ENCODE measurements at regions not wholly inside any gene's neighbourhood (a gene's known extent, or its start where the extent isn't known, plus 50 kb on each side); places are given as distances from the start of the nearest gene placed in this dataset.

GRCh38 chr15:98160236-98160635 is 199.7 kb downstream of the ARRDC4 start:
- no peaks in the 10 kb centered on the region for H3K9me3 ChIP-seq (ENCODE audit: control insufficient read depth, low read length, poor library complexity, severe bottlenecking)
- peak overlapping the region; percentile 46 for H3K27ac Mint-ChIP-seq
- H3K4me1 Mint-ChIP-seq: peaks cover 13% of the 10 kb centered on the region
- no peak for DNase-seq
- H3K4me3 Mint-ChIP-seq: no peak overlapping the region
- no peaks in the 10 kb centered on the region for H3K27me3 Mint-ChIP-seq
- no peaks in the 10 kb centered on the region for H3K36me3 Mint-ChIP-seq (ENCODE audit: low read depth)
- peak; percentile 83 for ATAC-seq

GRCh38 chr15:98163319-98164045 is 203.0 kb downstream of the ARRDC4 start:
- H3K36me3 Mint-ChIP-seq (ENCODE audit: low read depth): no peaks in the 10 kb centered on the region
- DNase-seq: no peak
- no peaks in the 10 kb centered on the region for H3K27me3 Mint-ChIP-seq
- H3K4me1 Mint-ChIP-seq: peaks cover 13% of the 10 kb centered on the region
- no peak overlapping the region for H3K27ac Mint-ChIP-seq
- ATAC-seq: no peak
- H3K9me3 ChIP-seq (ENCODE audit: control insufficient read depth, low read length, poor library complexity, severe bottlenecking): no peaks in the 10 kb centered on the region
- no peak overlapping the region for H3K4me3 Mint-ChIP-seq

GRCh38 chr15:98164571-98164970 is 204.1 kb downstream of the ARRDC4 start:
- DNase-seq (no peak), ATAC-seq (no peak)
- H3K36me3 Mint-ChIP-seq (ENCODE audit: low read depth): no peaks in the 10 kb centered on the region
- peaks cover 11% of the 10 kb centered on the region for H3K4me1 Mint-ChIP-seq
- H3K27ac Mint-ChIP-seq: no peak overlapping the region
- H3K4me3 Mint-ChIP-seq: no peak overlapping the region
- no peaks in the 10 kb centered on the region for H3K9me3 ChIP-seq (ENCODE audit: control insufficient read depth, low read length, poor library complexity, severe bottlenecking)
- no peaks in the 10 kb centered on the region for H3K27me3 Mint-ChIP-seq

GRCh38 chr15:98164986-98165385 is 204.5 kb downstream of the ARRDC4 start:
- H3K36me3 Mint-ChIP-seq (ENCODE audit: low read depth): no peaks in the 10 kb centered on the region
- DNase-seq (no peak), ATAC-seq (no peak)
- H3K27ac Mint-ChIP-seq: no peak overlapping the region
- no peak overlapping the region for H3K4me3 Mint-ChIP-seq
- no peaks in the 10 kb centered on the region for H3K27me3 Mint-ChIP-seq
- peaks cover 9% of the 10 kb centered on the region for H3K4me1 Mint-ChIP-seq
- no peaks in the 10 kb centered on the region for H3K9me3 ChIP-seq (ENCODE audit: control insufficient read depth, low read length, poor library complexity, severe bottlenecking)

- H3K4me3 Mint-ChIP-seq: no peak overlapping the region
- DNase-seq (no peak), ATAC-seq (no peak)
- no peaks in the 10 kb centered on the region for H3K4me1 Mint-ChIP-seq
- no peak overlapping the region for H3K27ac Mint-ChIP-seq
- H3K9me3 ChIP-seq (ENCODE audit: control insufficient read depth, low read length, poor library complexity, severe bottlenecking): no peaks in the 10 kb centered on the region
- no peaks in the 10 kb centered on the region for H3K27me3 Mint-ChIP-seq
- no peaks in the 10 kb centered on the region for H3K36me3 Mint-ChIP-seq (ENCODE audit: low read depth)
Measured at GRCh38 chr15:98167722-98168268, 207.3 kb downstream of the ARRDC4 start.

- no peaks in the 10 kb centered on the region for H3K9me3 ChIP-seq (ENCODE audit: control insufficient read depth, low read length, poor library complexity, severe bottlenecking)
- H3K27me3 Mint-ChIP-seq: peaks cover 5% of the 10 kb centered on the region
- no peaks in the 10 kb centered on the region for H3K36me3 Mint-ChIP-seq (ENCODE audit: low read depth)
- H3K4me1 Mint-ChIP-seq: peaks cover 2% of the 10 kb centered on the region
- H3K4me3 Mint-ChIP-seq: no peak overlapping the region
- ATAC-seq (peak; percentile 48), DNase-seq (no peak)
- no peak overlapping the region for H3K27ac Mint-ChIP-seq
Measured at GRCh38 chr15:98169551-98169950, 209.0 kb downstream of the ARRDC4 start.

GRCh38 chr15:98174286-98174685 is 213.8 kb downstream of the ARRDC4 start:
- H3K9me3 ChIP-seq (ENCODE audit: control insufficient read depth, low read length, poor library complexity, severe bottlenecking): no peaks in the 10 kb centered on the region
- no peak for ATAC-seq
- H3K4me3 Mint-ChIP-seq: peak overlapping the region; percentile 19
- H3K27ac Mint-ChIP-seq: no peak overlapping the region
- H3K36me3 Mint-ChIP-seq (ENCODE audit: low read depth): no peaks in the 10 kb centered on the region
- peaks cover 31% of the 10 kb centered on the region for H3K27me3 Mint-ChIP-seq
- DNase-seq: no peak
- peaks cover 9% of the 10 kb centered on the region for H3K4me1 Mint-ChIP-seq

- no peak overlapping the region for H3K27ac Mint-ChIP-seq
- DNase-seq (no peak), ATAC-seq (no peak)
- H3K27me3 Mint-ChIP-seq: peaks cover 36% of the 10 kb centered on the region
- no peaks in the 10 kb centered on the region for H3K9me3 ChIP-seq (ENCODE audit: control insufficient read depth, low read length, poor library complexity, severe bottlenecking)
- H3K4me3 Mint-ChIP-seq: no peak overlapping the region
- H3K4me1 Mint-ChIP-seq: peaks cover 9% of the 10 kb centered on the region
- no peaks in the 10 kb centered on the region for H3K36me3 Mint-ChIP-seq (ENCODE audit: low read depth)
Measured at GRCh38 chr15:98174841-98175240, 214.3 kb downstream of the ARRDC4 start.

- H3K9me3 ChIP-seq (ENCODE audit: control insufficient read depth, low read length, poor library complexity, severe bottlenecking): no peaks in the 10 kb centered on the region
- Mint-ChIP-seq H3K36me3 (ENCODE audit: low read depth) (no peaks in the 10 kb centered on the region), H3K27ac (no peak overlapping the region), H3K27me3 (peaks cover 43% of the 10 kb centered on the region), H3K4me3 (no peak overlapping the region), H3K4me1 (peaks cover 9% of the 10 kb centered on the region)
- ATAC-seq (peak; percentile 55), DNase-seq (no peak)
Measured at GRCh38 chr15:98177966-98178592, 217.6 kb downstream of the ARRDC4 start.

- H3K4me3 Mint-ChIP-seq: no peak overlapping the region
- H3K27ac Mint-ChIP-seq: no peak overlapping the region
- H3K36me3 Mint-ChIP-seq (ENCODE audit: low read depth): no peaks in the 10 kb centered on the region
- H3K4me1 Mint-ChIP-seq: peaks cover 9% of the 10 kb centered on the region
- ATAC-seq (no peak), DNase-seq (no peak)
- no peaks in the 10 kb centered on the region for H3K9me3 ChIP-seq (ENCODE audit: control insufficient read depth, low read length, poor library complexity, severe bottlenecking)
- peaks cover 43% of the 10 kb centered on the region for H3K27me3 Mint-ChIP-seq
Measured at GRCh38 chr15:98178861-98179260, 218.4 kb downstream of the ARRDC4 start.

- no peak overlapping the region for H3K27ac Mint-ChIP-seq
- no peak for DNase-seq
- H3K4me1 Mint-ChIP-seq: no peaks in the 10 kb centered on the region
- H3K27me3 Mint-ChIP-seq: no peaks in the 10 kb centered on the region
- no peaks in the 10 kb centered on the region for H3K36me3 Mint-ChIP-seq (ENCODE audit: low read depth)
- H3K9me3 ChIP-seq (ENCODE audit: control insufficient read depth, low read length, poor library complexity, severe bottlenecking): no peaks in the 10 kb centered on the region
- no peak for ATAC-seq
- H3K4me3 Mint-ChIP-seq: no peak overlapping the region
Measured at GRCh38 chr15:98187549-98187948, 227.0 kb downstream of the ARRDC4 start.

GRCh38 chr15:98190914-98191313 is 230.4 kb downstream of the ARRDC4 start:
- Mint-ChIP-seq H3K27ac (no peak overlapping the region), H3K4me3 (no peak overlapping the region)
- ATAC-seq: no peak

GRCh38 chr15:98195796-98196195 is 235.3 kb downstream of the ARRDC4 start:
- H3K4me1 Mint-ChIP-seq: no peaks in the 10 kb centered on the region
- no peak overlapping the region for H3K27ac Mint-ChIP-seq
- DNase-seq (no peak), ATAC-seq (no peak)
- no peak overlapping the region for H3K4me3 Mint-ChIP-seq
- H3K9me3 ChIP-seq (ENCODE audit: control insufficient read depth, low read length, poor library complexity, severe bottlenecking): no peaks in the 10 kb centered on the region
- H3K36me3 Mint-ChIP-seq (ENCODE audit: low read depth): no peaks in the 10 kb centered on the region
- H3K27me3 Mint-ChIP-seq: peaks cover 14% of the 10 kb centered on the region

More at GRCh38 chr15:98190914-98191313, 230.4 kb downstream of the ARRDC4 start:
- no peaks in the 10 kb centered on the region for H3K4me1 Mint-ChIP-seq
- H3K9me3 ChIP-seq (ENCODE audit: control insufficient read depth, low read length, poor library complexity, severe bottlenecking): no peaks in the 10 kb centered on the region
- no peaks in the 10 kb centered on the region for H3K36me3 Mint-ChIP-seq (ENCODE audit: low read depth)
- peaks cover 8% of the 10 kb centered on the region for H3K27me3 Mint-ChIP-seq
- DNase-seq: no peak

GRCh38 chr15:98196371-98196770 is 235.9 kb downstream of the ARRDC4 start:
- H3K27ac Mint-ChIP-seq: no peak overlapping the region

More at GRCh38 chr15:98196371-98196770, 235.9 kb downstream of the ARRDC4 start:
- DNase-seq (no peak), ATAC-seq (no peak)
- H3K27me3 Mint-ChIP-seq: peaks cover 14% of the 10 kb centered on the region
- H3K4me3 Mint-ChIP-seq: no peak overlapping the region
- H3K9me3 ChIP-seq (ENCODE audit: control insufficient read depth, low read length, poor library complexity, severe bottlenecking): no peaks in the 10 kb centered on the region
- H3K4me1 Mint-ChIP-seq: no peaks in the 10 kb centered on the region
- no peaks in the 10 kb centered on the region for H3K36me3 Mint-ChIP-seq (ENCODE audit: low read depth)

Data from T-helper 17 cell (primary cell).